Caco-2 (cell line): ENCODE measurements at regions not wholly inside any gene's neighbourhood (a gene's known extent, or its start where the extent isn't known, plus 50 kb on each side); places are given as distances from the start of the nearest gene placed in this dataset.

Source experiments
- BruUV-seq: library from RNA; stranded (reverse); fragments of 400-500 nt; replicated peaks from 2 replicates; lab custom pipeline; 2021; lab: Mats Ljungman, UMichigan
- CTCF ChIA-PET: fragments of 300-600 bp; sonication (Branson Sonifier 250); formaldehyde crosslinking; loops from one replicate; lab custom pipeline; 2022; ENCODE audit warnings: antibody characterized with exemption; lab: Charles Lee
- POLR2A ChIA-PET: fragments of 300-600 bp; sonication (Branson Sonifier 250); formaldehyde crosslinking; loops from one replicate; lab custom pipeline; 2022; ENCODE audit warnings: antibody characterized with exemption; lab: Charles Lee
- DNase-seq, 2 experiments: peaks; one replicate each; pipeline versions ENCODE4 v3.0.0 to v3.0.0-alpha.2; 2020 to 2022
- H3K27me3 ChIP-seq: replicated peaks from 2 replicates; pipeline ENCODE4 v1.6.0; 2011; ENCODE audit warnings: low read length; ENCODE audit not compliant: control insufficient read depth, insufficient read depth
- H3K36me3 ChIP-seq: 2 replicates; pipeline ENCODE4 v1.5.1; 2011; ENCODE audit warnings: low read length; ENCODE audit not compliant: control insufficient read depth, insufficient read depth
- H3K4me1 ChIP-seq: fragments of 250-450 bp; sonication (Bioruptor Pico); 2 replicates; pipeline ENCODE4 v1.5.1; 2020; ENCODE audit warnings: mild to moderate bottlenecking
- H3K4me3 ChIP-seq: 2 replicates; pipeline ENCODE4 v1.5.1; 2011; ENCODE audit warnings: low read depth, mild to moderate bottlenecking, control low read depth, low read length
- H3K9me3 ChIP-seq: fragments of 250-450 bp; sonication (Bioruptor Pico); 2 replicates; pipeline ENCODE4 v1.5.1; 2020; ENCODE audit warnings: mild to moderate bottlenecking, moderate library complexity
- H3K27ac Mint-ChIP-seq: one replicate; pipeline ENCODE4 v1.8.0; 2022; ENCODE audit warnings: mixed read lengths; ENCODE audit not compliant: unreplicated experiment
- H3K27me3 Mint-ChIP-seq: one replicate; pipeline ENCODE4 v1.8.0; 2022; ENCODE audit warnings: mixed read lengths; ENCODE audit not compliant: insufficient read depth, unreplicated experiment
- H3K36me3 Mint-ChIP-seq: one replicate; pipeline ENCODE4 v1.8.0; 2022; ENCODE audit warnings: mild to moderate bottlenecking, mixed read lengths; ENCODE audit not compliant: insufficient read depth, unreplicated experiment
- H3K4me1 Mint-ChIP-seq: one replicate; pipeline ENCODE4 v1.8.0; 2022; ENCODE audit warnings: low read depth, mixed read lengths; ENCODE audit not compliant: unreplicated experiment
- H3K4me3 Mint-ChIP-seq: one replicate; pipeline ENCODE4 v1.8.0; 2022; ENCODE audit warnings: mild to moderate bottlenecking, moderate library complexity, mixed read lengths; ENCODE audit not compliant: unreplicated experiment
- H3K9me3 Mint-ChIP-seq: one replicate; pipeline ENCODE4 v1.8.0; 2022; ENCODE audit warnings: mixed read lengths; ENCODE audit not compliant: unreplicated experiment
- CTCF ChIP-seq, 2 experiments: fragments of 200-600 bp in 1 of 2; IDR thresholded peaks; 1 replicate in 1 of 2; 2 replicates in 1 of 2; pipeline versions ENCODE4 v1.5.1 to v1.8.0; 2011 to 2022; ENCODE audit warnings: antibody characterized with exemption in 1 of 2, control low read depth in 1 of 2, inconsistent platforms in 1 of 2, low read depth in 1 of 2, low read length in 1 of 2, mild to moderate bottlenecking in 1 of 2, moderate library complexity in 1 of 2; ENCODE audit not compliant: insufficient read depth in 1 of 2, severe bottlenecking in 1 of 2, unreplicated experiment in 1 of 2
- intact Hi-C: fragments of 100-400 bp; cut with micrococcal nuclease; formaldehyde crosslinking; loops from one replicate; pipeline ENCODE4 v1.10.0; 2022; ENCODE audit not compliant: unreplicated experiment

- Histone ChIP-seq H3K27me3 (no peaks in the 10 kb centered on the region), H3K4me3 (no peak overlapping the region), H3K4me1 (no peaks in the 10 kb centered on the region), H3K36me3 (no peaks in the 10 kb centered on the region), H3K9me3 (0 out of 2 replicates have a peak, but pooled peaks cover 5% of the 10 kb centered on the region)
- H3K9me3 Mint-ChIP-seq, result no peaks in the 10 kb centered on the region
- no peaks in the 10 kb centered on the region for H3K36me3 Mint-ChIP-seq
- peaks cover 5% of the 10 kb centered on the region for H3K4me1 Mint-ChIP-seq
- peaks cover 17% of the 10 kb centered on the region for H3K27me3 Mint-ChIP-seq
- BruUV-seq, result no TSS peak
- no peak overlapping the region for H3K27ac Mint-ChIP-seq
- DNase-seq, result no peak
- TF ChIP-seq CTCF (IDR thresholded peaks at IDR 0.05; ENCODE audit: insufficient read depth in 1 of 2, low read depth in 1 of 2, low read length in 1 of 2, severe bottlenecking in 1 of 2, unreplicated experiment in 1 of 2), result no peak
- H3K4me3 Mint-ChIP-seq, result no peak overlapping the region
- POLR2A ChIA-PET, result no interaction called here
- CTCF ChIA-PET, result no interaction called here
- intact Hi-C loops, result no loop called here
These were observed 133.6 kb upstream of the COL1A2 start for GRCh38 chr7:94261067-94261466.

GRCh38 chr7:94264756-94265155, 129.9 kb upstream of the COL1A2 start:
- Histone ChIP-seq H3K27me3 (no peaks in the 10 kb centered on the region), H3K9me3 (no peaks in the 10 kb centered on the region), H3K4me3 (no peak overlapping the region), H3K36me3 (no peaks in the 10 kb centered on the region), H3K4me1 (no peaks in the 10 kb centered on the region)
- DNase-seq, result no peak
- no peak overlapping the region for H3K27ac Mint-ChIP-seq
- POLR2A ChIA-PET, result no interaction called here
- peaks cover 5% of the 10 kb centered on the region for H3K4me1 Mint-ChIP-seq
- TF ChIP-seq CTCF (IDR thresholded peaks at IDR 0.05; ENCODE audit: insufficient read depth in 1 of 2, low read depth in 1 of 2, low read length in 1 of 2, severe bottlenecking in 1 of 2, unreplicated experiment in 1 of 2), result no peak
- no peak overlapping the region for H3K4me3 Mint-ChIP-seq
- CTCF ChIA-PET, result no interaction called here
- H3K27me3 Mint-ChIP-seq, result peaks cover 16% of the 10 kb centered on the region
- no TSS peak for BruUV-seq
- intact Hi-C loops, result no loop called here
- H3K36me3 Mint-ChIP-seq, result no peaks in the 10 kb centered on the region
- no peaks in the 10 kb centered on the region for H3K9me3 Mint-ChIP-seq

- no TSS peak for BruUV-seq
- intact Hi-C loops, result no loop called here
- Mint-ChIP-seq H3K27me3 (peaks cover 20% of the 10 kb centered on the region), H3K27ac (no peak overlapping the region), H3K9me3 (no peaks in the 10 kb centered on the region), H3K4me1 (peaks cover 5% of the 10 kb centered on the region), H3K36me3 (no peaks in the 10 kb centered on the region), H3K4me3 (no peak overlapping the region)
- H3K4me3 ChIP-seq, result no peak overlapping the region
- TF ChIP-seq CTCF (IDR thresholded peaks at IDR 0.05; ENCODE audit: insufficient read depth in 1 of 2, low read depth in 1 of 2, low read length in 1 of 2, severe bottlenecking in 1 of 2, unreplicated experiment in 1 of 2), result no peak
- CTCF ChIA-PET, result no interaction called here
- no peaks in the 10 kb centered on the region for H3K36me3 ChIP-seq
- no peaks in the 10 kb centered on the region for H3K27me3 ChIP-seq
- H3K9me3 ChIP-seq, result no peaks in the 10 kb centered on the region
- no peak for DNase-seq
- POLR2A ChIA-PET, result no interaction called here
- no peaks in the 10 kb centered on the region for H3K4me1 ChIP-seq
These were observed 129.2 kb upstream of the COL1A2 start for GRCh38 chr7:94265456-94265855.
